GM12874 (cell line): ENCODE measurements at regions not wholly inside any gene's neighbourhood (a gene's known extent, or its start where the extent isn't known, plus 50 kb on each side); places are given as distances from the start of the nearest gene placed in this dataset.

Source experiments
- TF ChIP-seq, protein P1 (sequence below): IDR thresholded peaks from 2 replicates; pipeline ENCODE4 v1.5.1; 2011; ENCODE audit warnings: low read depth, mild to moderate bottlenecking, control low read depth, low read length, moderate library complexity; ENCODE audit not compliant: insufficient read depth

GRCh38 chr11:15468466-15468865, 353.7 kb downstream of the INSC start:
- TF ChIP-seq, protein P1, sequence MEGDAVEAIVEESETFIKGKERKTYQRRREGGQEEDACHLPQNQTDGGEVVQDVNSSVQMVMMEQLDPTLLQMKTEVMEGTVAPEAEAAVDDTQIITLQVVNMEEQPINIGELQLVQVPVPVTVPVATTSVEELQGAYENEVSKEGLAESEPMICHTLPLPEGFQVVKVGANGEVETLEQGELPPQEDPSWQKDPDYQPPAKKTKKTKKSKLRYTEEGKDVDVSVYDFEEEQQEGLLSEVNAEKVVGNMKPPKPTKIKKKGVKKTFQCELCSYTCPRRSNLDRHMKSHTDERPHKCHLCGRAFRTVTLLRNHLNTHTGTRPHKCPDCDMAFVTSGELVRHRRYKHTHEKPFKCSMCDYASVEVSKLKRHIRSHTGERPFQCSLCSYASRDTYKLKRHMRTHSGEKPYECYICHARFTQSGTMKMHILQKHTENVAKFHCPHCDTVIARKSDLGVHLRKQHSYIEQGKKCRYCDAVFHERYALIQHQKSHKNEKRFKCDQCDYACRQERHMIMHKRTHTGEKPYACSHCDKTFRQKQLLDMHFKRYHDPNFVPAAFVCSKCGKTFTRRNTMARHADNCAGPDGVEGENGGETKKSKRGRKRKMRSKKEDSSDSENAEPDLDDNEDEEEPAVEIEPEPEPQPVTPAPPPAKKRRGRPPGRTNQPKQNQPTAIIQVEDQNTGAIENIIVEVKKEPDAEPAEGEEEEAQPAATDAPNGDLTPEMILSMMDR: no peak

DNA sequence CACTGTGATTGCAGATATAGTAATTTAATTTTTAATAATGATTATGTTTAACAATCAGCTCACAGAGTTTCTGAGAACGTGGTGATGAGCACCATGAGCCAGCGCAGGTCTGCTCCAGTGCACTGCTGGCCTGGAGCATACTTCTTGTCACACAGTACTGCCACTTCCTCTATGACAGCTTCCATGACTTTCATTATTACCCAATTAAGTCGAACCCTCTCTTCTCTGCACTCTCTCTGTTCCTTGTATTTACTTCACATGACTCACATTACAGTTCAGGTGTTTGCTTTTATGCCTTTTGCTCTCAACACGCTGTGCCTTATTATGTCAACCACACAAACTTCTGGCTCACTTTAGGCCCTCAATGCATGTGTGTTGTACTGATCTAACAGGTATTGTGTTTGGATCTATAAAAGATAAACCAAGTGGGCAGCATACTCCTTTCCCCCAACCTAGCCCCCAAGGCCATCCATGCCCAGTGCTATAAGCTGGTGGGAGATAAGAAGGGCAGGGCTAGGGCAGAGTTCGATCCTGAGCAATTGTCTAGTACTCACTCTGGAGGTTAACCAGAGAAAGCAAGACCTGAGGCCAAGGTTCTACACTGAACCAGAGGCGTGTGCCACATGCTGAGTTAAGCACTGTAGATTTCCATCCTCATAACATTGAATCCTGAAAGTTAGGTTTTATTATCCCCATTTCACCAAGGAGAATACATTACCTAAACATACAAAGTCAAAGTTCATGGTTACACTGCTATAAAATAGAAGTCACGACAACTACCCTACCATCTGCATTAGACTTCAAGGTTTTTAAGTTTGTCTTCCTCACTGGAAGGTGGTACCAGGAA, 356.5 kb downstream of the INSC start:
- TF ChIP-seq, protein P1: no peak

GRCh38 chr11:15471895-15472799, 357.4 kb downstream of the INSC start:
- TF ChIP-seq, protein P1: no peak

GRCh38 chr11:15473954-15474837, 359.5 kb downstream of the INSC start:
- TF ChIP-seq, protein P1: no peak

DNA sequence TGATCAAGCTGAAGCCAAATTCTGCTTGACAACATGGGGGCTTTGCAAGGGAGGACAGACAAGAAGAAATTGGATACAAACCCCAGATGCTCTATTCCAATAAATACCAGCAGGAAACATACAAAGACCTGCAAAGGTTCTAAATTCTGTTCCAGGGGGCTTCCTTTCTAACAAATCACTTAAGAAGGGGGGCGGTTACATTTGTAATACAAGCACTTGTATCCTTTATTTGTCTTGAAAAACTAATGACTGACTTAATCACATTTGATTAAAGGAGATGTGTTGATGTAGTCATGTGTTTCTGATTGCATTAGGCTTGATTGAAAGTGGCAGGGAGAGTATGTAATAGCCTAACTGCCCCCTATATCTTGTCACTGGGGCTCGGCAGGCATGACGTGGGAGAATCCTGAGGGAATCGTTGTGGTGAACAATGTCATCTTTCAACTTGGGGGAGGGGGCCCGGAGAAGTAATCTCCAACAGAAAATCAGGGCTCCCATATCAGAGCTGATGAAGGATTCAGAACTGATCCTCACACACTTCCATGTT, 361.7 kb downstream of the INSC start:
- TF ChIP-seq, protein P1: no peak

DNA sequence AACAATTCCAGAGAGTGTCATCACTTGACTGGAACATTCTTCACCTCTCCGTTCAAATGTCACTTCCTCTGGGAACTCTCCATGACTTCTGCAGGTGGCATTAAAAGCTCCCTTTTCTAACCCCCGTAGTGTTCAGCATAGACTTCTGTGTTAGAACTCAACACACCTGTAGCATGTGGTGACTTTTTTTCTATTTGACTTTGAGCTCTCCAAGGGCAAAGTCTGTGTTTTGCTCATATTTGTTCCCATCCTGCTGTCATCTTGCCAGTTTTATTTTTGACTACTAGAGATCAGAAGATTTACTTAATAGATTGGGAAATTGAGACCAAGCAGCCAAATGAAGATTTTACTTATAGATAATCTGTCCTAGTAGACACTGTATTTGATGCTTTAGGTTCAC, 367.1 kb downstream of the INSC start:
- TF ChIP-seq, protein P1: no peak

GRCh38 chr11:15483205-15483604, 368.5 kb downstream of the INSC start:
- TF ChIP-seq, protein P1: no peak
